SK-N-SH (cell line): ENCODE measurements at regions not wholly inside any gene's neighbourhood (a gene's known extent, or its start where the extent isn't known, plus 50 kb on each side); places are given as distances from the start of the nearest gene placed in this dataset.

Experiments
- CTCF ChIA-PET: fragments of 300-600, 350-600 bp; formaldehyde crosslinking; extraction: SDS; loops from one replicate; lab custom pipeline; 2021; lab: Yijun Ruan, JAX
- POLR2A ChIA-PET: fragments of 350-600 bp; sonication (Branson Sonifier 250); formaldehyde crosslinking; extraction: SDS; loops from one replicate; lab custom pipeline; 2020; ENCODE audit warnings: antibody characterized with exemption, inconsistent platforms; lab: Yijun Ruan, JAX
- DNase-seq: peaks from one replicate; pipeline ENCODE4 v3.0.0; 2012
- H2AFZ ChIP-seq: fragments of 200-600 bp; sonication (generic); 2 replicates; pipeline ENCODE4 v1.8.1; 2016; ENCODE audit warnings: antibody characterized with exemption, mild to moderate bottlenecking, low read depth
- H3F3A ChIP-seq: fragments of 200-600 bp; sonication (generic); replicated peaks from 2 replicates; pipeline ENCODE3; 2016; ENCODE audit warnings: antibody characterized with exemption, mild to moderate bottlenecking; ENCODE audit not compliant: insufficient read depth
- H3K27ac ChIP-seq, 2 experiments: fragments of 200-500 bp in 1 of 2; fragments of 200-600 bp in 1 of 2; sonication (Bioruptor generic) in 1 of 2; sonication (generic), shearing (Covaris generic) in 1 of 2; 2 replicates each; pipeline versions ENCODE4 v1.5.1 to v1.6.1; 2014 to 2016; ENCODE audit warnings: low read depth in 2 of 2, inconsistent platforms in 1 of 2, low read length in 1 of 2, mild to moderate bottlenecking in 1 of 2, mixed read lengths in 1 of 2
- H3K27me3 ChIP-seq: fragments of 200-600 bp; sonication (generic), shearing (Covaris generic); 2 replicates; pipeline ENCODE4 v1.6.1; 2016; ENCODE audit warnings: mixed run types; ENCODE audit not compliant: insufficient read depth
- H3K36me3 ChIP-seq, 2 experiments: fragments of 200-500 bp in 1 of 2; fragments of 200-600 bp in 1 of 2; sonication (Bioruptor generic) in 1 of 2; sonication (generic) in 1 of 2; replicated peaks in 1 of 2; 2 replicates each; pipeline versions ENCODE3 to v1.5.1; 2014 to 2016; ENCODE audit warnings: low read length in 1 of 2, mild to moderate bottlenecking in 1 of 2; ENCODE audit not compliant: insufficient read depth in 2 of 2, control insufficient read depth in 1 of 2
- H3K4me1 ChIP-seq, 2 experiments: fragments of 200-500 bp in 1 of 2; fragments of 200-600 bp in 1 of 2; sonication (Bioruptor generic) in 1 of 2; sonication (generic), shearing (Covaris generic) in 1 of 2; 2 replicates each; pipeline versions ENCODE4 v1.5.1 to v1.6.1; 2014 to 2016; ENCODE audit warnings: low read depth in 1 of 2, low read length in 1 of 2, mixed run types in 1 of 2; ENCODE audit not compliant: insufficient read depth in 2 of 2, control insufficient read depth in 1 of 2
- H3K4me2 ChIP-seq: fragments of 200-600 bp; sonication (generic), shearing (Covaris generic); 2 replicates; pipeline ENCODE4 v1.6.1; 2017; ENCODE audit warnings: mixed run types
- H3K4me3 ChIP-seq, 2 experiments: fragments of 200-500 bp in 1 of 2; fragments of 200-600 bp in 1 of 2; sonication (Bioruptor generic) in 1 of 2; sonication (generic), shearing (Covaris generic) in 1 of 2; 2 replicates each; pipeline versions ENCODE4 v1.5.1 to v1.8.1; 2014 to 2016; ENCODE audit warnings: low read depth in 2 of 2, inconsistent platforms in 1 of 2, low read length in 1 of 2, mild to moderate bottlenecking in 1 of 2, mixed read lengths in 1 of 2, moderate library complexity in 1 of 2
- H3K79me2 ChIP-seq: fragments of 200-600 bp; sonication (generic); 2 replicates; pipeline ENCODE4 v1.8.1; 2017; ENCODE audit warnings: mild to moderate bottlenecking; ENCODE audit not compliant: insufficient read depth
- H3K9ac ChIP-seq: fragments of 200-600 bp; sonication (generic); 2 replicates; pipeline ENCODE4 v1.6.1; 2017; ENCODE audit warnings: mixed run types
- H3K9me2 ChIP-seq: fragments of 200-600 bp; sonication (generic); 2 replicates; pipeline ENCODE4 v1.6.1; 2017; ENCODE audit warnings: mixed run types
- H3K9me3 ChIP-seq: fragments of 200-600 bp; sonication (generic); 2 replicates; pipeline ENCODE4 v1.6.1; 2017; ENCODE audit warnings: mixed run types, mild to moderate bottlenecking, moderate library complexity
- H4K20me1 ChIP-seq: fragments of 200-600 bp; sonication (generic); 2 replicates; pipeline ENCODE4 v1.6.1; 2017; ENCODE audit warnings: mild to moderate bottlenecking, mixed run types; ENCODE audit not compliant: insufficient read depth
- FOSL2 ChIP-seq: IDR thresholded peaks from 2 replicates; pipeline ENCODE4 v1.4.0; 2012; ENCODE audit warnings: low read depth, mild to moderate bottlenecking, moderate library complexity, borderline replicate concordance
- GATA2 ChIP-seq: sonication (generic); formaldehyde crosslinking; IDR thresholded peaks from 2 replicates; pipeline ENCODE4 v1.5.0; 2020; ENCODE audit warnings: mild to moderate bottlenecking, missing genetic modification reagents
- MEF2A ChIP-seq: IDR thresholded peaks from 2 replicates; pipeline ENCODE4 v1.4.0; 2012; ENCODE audit warnings: low read depth, borderline replicate concordance
- MXI1 ChIP-seq: IDR thresholded peaks from 2 replicates; pipeline ENCODE4 v1.6.1; 2012; ENCODE audit warnings: mild to moderate bottlenecking, low read depth, low read length, improper control_type of control experiment
- NRF1 ChIP-seq: IDR thresholded peaks from 2 replicates; pipeline ENCODE4 v1.6.1; 2012; ENCODE audit warnings: low read depth, mild to moderate bottlenecking, low read length
- POLR2AphosphoS5 ChIP-seq: IDR thresholded peaks from 2 replicates; pipeline ENCODE4 v1.6.1; 2012; ENCODE audit warnings: low read depth, low read length
- RCOR1 ChIP-seq: fragments of 150-350 bp; IDR thresholded peaks from 2 replicates; pipeline ENCODE4 v1.6.1; 2017; ENCODE audit warnings: antibody characterized with exemption, low read length
- SMC3 ChIP-seq: IDR thresholded peaks from 2 replicates; pipeline ENCODE4 v1.6.1; 2012; ENCODE audit warnings: low read depth, low read length, improper control_type of control experiment
- WGBS: methylation state at CpG from one replicate; pipeline ENCODE4 v1.1.6; 2017; ENCODE audit warnings: low lambda C conversion rate; 5-methylcytosine and 5-hydroxymethylcytosine counted together
- TF ChIP-seq, protein P1 (sequence below): IDR thresholded peaks from 2 replicates; pipeline ENCODE4; 2012
- TF ChIP-seq, protein P2 (sequence below): fragments of 150-350 bp; IDR thresholded peaks from 2 replicates; pipeline ENCODE4 v1.6.1; 2016; ENCODE audit warnings: mild to moderate bottlenecking, low read depth, low read length

DNA sequence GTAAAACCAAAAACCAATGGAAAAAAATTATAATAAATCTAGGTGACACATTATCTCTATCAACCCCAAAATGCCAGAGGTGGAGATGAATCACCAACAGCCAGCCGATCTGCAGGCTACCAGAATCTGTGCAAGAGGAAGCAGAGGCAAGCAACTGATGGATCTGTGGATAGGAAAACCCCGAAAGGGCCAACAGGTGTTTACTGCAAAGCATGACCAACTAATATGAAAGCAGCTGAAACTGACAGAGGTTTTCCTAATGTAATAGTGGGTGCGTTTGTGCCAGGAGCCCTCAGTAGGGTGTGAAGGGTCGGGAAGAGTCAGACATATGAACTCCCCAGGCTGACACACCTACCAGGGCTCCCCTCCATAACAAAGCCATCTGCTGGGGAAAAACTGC lies 554.6 kb downstream of the RFC3 start:
- no peaks in the 10 kb centered on the region for H3K79me2 ChIP-seq
- H3K27me3 ChIP-seq = no peaks in the 10 kb centered on the region
- no peak overlapping the region for H3K9ac ChIP-seq
- ChIA-PET CTCF (interaction anchor here (1.5 kb wide), 1 partner anchor 16 kb away, joined by 3 read pairs; no protein-coding TSS in a partner anchor), POLR2A (no interaction called here)
- no peaks in the 10 kb centered on the region for H3K9me2 ChIP-seq
- no peak overlapping the region for H3K4me3 ChIP-seq
- H3K36me3 ChIP-seq = no peaks in the 10 kb centered on the region
- 52% methylated on average over 4 of the region's 4 CpGs for WGBS
- H3K4me2 ChIP-seq = no peak overlapping the region
- peaks cover 0 to 3% of the 10 kb centered on the region in 2 experiments; a peak in 2 of 4 replicates for H3K4me1 ChIP-seq
- TF ChIP-seq, protein P1, sequence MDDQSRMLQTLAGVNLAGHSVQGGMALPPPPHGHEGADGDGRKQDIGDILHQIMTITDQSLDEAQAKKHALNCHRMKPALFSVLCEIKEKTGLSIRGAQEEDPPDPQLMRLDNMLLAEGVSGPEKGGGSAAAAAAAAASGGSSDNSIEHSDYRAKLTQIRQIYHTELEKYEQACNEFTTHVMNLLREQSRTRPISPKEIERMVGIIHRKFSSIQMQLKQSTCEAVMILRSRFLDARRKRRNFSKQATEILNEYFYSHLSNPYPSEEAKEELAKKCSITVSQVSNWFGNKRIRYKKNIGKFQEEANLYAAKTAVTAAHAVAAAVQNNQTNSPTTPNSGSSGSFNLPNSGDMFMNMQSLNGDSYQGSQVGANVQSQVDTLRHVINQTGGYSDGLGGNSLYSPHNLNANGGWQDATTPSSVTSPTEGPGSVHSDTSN = peak; percentile 8; the same call in 1 of the 2 replicates
- no peak for TF ChIP-seq MEF2A
- H2AFZ ChIP-seq = no peak overlapping the region
- no peak for DNase-seq
- H3K9me3 ChIP-seq = no peaks in the 10 kb centered on the region
- no peak overlapping the region for H3K27ac ChIP-seq
- H3F3A ChIP-seq = no peaks in the 10 kb centered on the region
- no peaks in the 10 kb centered on the region for H4K20me1 ChIP-seq

DNA sequence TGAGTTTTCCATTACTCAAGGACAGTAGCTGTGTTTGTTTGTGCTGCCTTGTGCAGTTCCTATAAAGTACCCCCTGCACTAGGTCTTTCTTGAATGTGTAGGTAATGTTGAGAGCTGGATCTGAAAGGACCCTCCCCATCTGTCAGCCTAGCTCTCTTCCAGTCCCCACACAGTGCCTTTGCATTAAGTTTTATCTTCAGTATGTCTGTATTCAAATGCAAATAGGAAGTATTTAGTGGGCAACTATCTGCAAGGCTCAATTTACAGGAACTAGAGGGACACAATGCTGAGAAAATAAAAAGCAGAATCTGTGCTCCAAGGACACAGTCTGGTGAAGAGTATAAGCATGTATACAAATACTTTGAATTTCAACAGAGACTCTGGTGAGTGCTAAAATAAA lies 558.5 kb downstream of the RFC3 start:
- H3K9me2 ChIP-seq = no peaks in the 10 kb centered on the region
- H3K27ac ChIP-seq = no peak overlapping the region
- H3K4me1 ChIP-seq = peaks cover 0 to 3% of the 10 kb centered on the region in 2 experiments; a peak in 2 of 4 replicates
- no peaks in the 10 kb centered on the region for H3K9me3 ChIP-seq
- H2AFZ ChIP-seq = no peak overlapping the region
- no peaks in the 10 kb centered on the region for H3K79me2 ChIP-seq
- no peaks in the 10 kb centered on the region for H3K36me3 ChIP-seq
- DNase-seq = no peak
- H3K4me3 ChIP-seq = no peak overlapping the region
- no peaks in the 10 kb centered on the region for H3F3A ChIP-seq
- ChIA-PET CTCF (no interaction called here), POLR2A (no interaction called here)
- H3K9ac ChIP-seq = no peak overlapping the region
- TF ChIP-seq, protein P2, sequence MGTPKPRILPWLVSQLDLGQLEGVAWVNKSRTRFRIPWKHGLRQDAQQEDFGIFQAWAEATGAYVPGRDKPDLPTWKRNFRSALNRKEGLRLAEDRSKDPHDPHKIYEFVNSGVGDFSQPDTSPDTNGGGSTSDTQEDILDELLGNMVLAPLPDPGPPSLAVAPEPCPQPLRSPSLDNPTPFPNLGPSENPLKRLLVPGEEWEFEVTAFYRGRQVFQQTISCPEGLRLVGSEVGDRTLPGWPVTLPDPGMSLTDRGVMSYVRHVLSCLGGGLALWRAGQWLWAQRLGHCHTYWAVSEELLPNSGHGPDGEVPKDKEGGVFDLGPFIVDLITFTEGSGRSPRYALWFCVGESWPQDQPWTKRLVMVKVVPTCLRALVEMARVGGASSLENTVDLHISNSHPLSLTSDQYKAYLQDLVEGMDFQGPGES = no peak
- no peak for TF ChIP-seq SMC3
- TF ChIP-seq, protein P1 = no peak
- no peak for TF ChIP-seq GATA2 (CRISPR knock-in tag)
- no peak for TF ChIP-seq POLR2AphosphoS5
- TF ChIP-seq FOSL2 = no peak
- TF ChIP-seq NRF1 = no peak
- TF ChIP-seq MXI1 = no peak
- no peak for TF ChIP-seq RCOR1
- no peak overlapping the region for H3K4me2 ChIP-seq
- H4K20me1 ChIP-seq = no peaks in the 10 kb centered on the region
- H3K27me3 ChIP-seq = no peaks in the 10 kb centered on the region
